Smooth muscle cell (in vitro differentiated cells): ENCODE measurements at regions not wholly inside any gene's neighbourhood (a gene's known extent, or its start where the extent isn't known, plus 50 kb on each side); places are given as distances from the start of the nearest gene placed in this dataset.

ENCODE experiments used
- DNase-seq: peaks from one replicate; lab custom pipeline; 2025; ENCODE audit not compliant: unreplicated experiment; lab: John Stamatoyannopoulos, UW
- H2AFZ ChIP-seq: fragments of 200-600 bp; sonication (generic); 2 replicates; pipeline ENCODE4 v1.6.0; 2016; ENCODE audit warnings: antibody characterized with exemption, low read depth, mild to moderate bottlenecking
- H3F3A ChIP-seq: fragments of 200-600 bp; sonication (generic); 2 replicates; pipeline ENCODE4 v1.6.0; 2017; ENCODE audit warnings: antibody characterized with exemption, low read depth
- H3K27ac ChIP-seq: fragments of 200-600 bp; sonication (generic); 2 replicates; pipeline ENCODE4 v1.5.1; 2016; ENCODE audit warnings: low read depth, mild to moderate bottlenecking
- H3K27me3 ChIP-seq: fragments of 200-600 bp; sonication (generic); 2 replicates; pipeline ENCODE4 v1.6.1; 2016; ENCODE audit warnings: low read depth, mild to moderate bottlenecking
- H3K36me3 ChIP-seq: fragments of 200-600 bp; sonication (generic); 2 replicates; pipeline ENCODE4 v1.5.1; 2016; ENCODE audit warnings: low read depth
- H3K4me1 ChIP-seq: fragments of 200-600 bp; sonication (generic); 2 replicates; pipeline ENCODE4 v1.5.1; 2016; ENCODE audit warnings: low read depth
- H3K4me2 ChIP-seq: fragments of 200-600 bp; sonication (generic); 2 replicates; pipeline ENCODE4 v1.6.0; 2016; ENCODE audit warnings: mild to moderate bottlenecking
- H3K4me3 ChIP-seq: fragments of 200-600 bp; sonication (generic); 2 replicates; pipeline ENCODE4 v1.5.1; 2016; ENCODE audit warnings: mild to moderate bottlenecking
- H3K79me2 ChIP-seq: fragments of 200-600 bp; sonication (generic); 2 replicates; pipeline ENCODE4 v1.6.0; 2016; ENCODE audit warnings: low read depth, mild to moderate bottlenecking
- H3K9ac ChIP-seq: fragments of 200-600 bp; sonication (generic); 2 replicates; pipeline ENCODE4 v1.6.0; 2016; ENCODE audit warnings: low read depth
- H3K9me3 ChIP-seq: fragments of 200-600 bp; sonication (generic); replicated peaks from 2 replicates; pipeline ENCODE4 v1.5.1; 2016; ENCODE audit warnings: low read depth
- H4K20me1 ChIP-seq: fragments of 200-600 bp; sonication (generic); 2 replicates; pipeline ENCODE4 v1.6.0; 2016; ENCODE audit warnings: low read depth
- CTCF ChIP-seq: fragments of 200-600 bp; sonication (generic); IDR thresholded peaks from 2 replicates; pipeline ENCODE4 v1.5.1; 2017; ENCODE audit warnings: borderline replicate concordance, mild to moderate bottlenecking, antibody characterized with exemption; ENCODE audit not compliant: insufficient read depth, poor library complexity, severe bottlenecking
- WGBS: methylation state at CpG from one replicate; pipeline ENCODE4 v1.1.7; 2016; ENCODE audit warnings: low lambda C conversion rate; 5-methylcytosine and 5-hydroxymethylcytosine counted together

GRCh38 chr7:54933643-54934042 lies 85.2 kb upstream of the EGFR start:
- Histone ChIP-seq H3K79me2 (no peaks in the 10 kb centered on the region), H3K36me3 (no peaks in the 10 kb centered on the region), H3K9me3 (no peaks in the 10 kb centered on the region), H3K4me1 (no peaks in the 10 kb centered on the region), H3F3A (peaks cover 16% of the 10 kb centered on the region), H3K9ac (no peak overlapping the region), H2AFZ (peak overlapping the region; percentile 83), H3K27ac (no peak overlapping the region), H3K4me2 (peak overlapping the region; percentile 76), H3K27me3 (no peaks in the 10 kb centered on the region), H3K4me3 (peak overlapping the region; percentile 48), H4K20me1 (no peaks in the 10 kb centered on the region)
- 52% methylated on average over 4 of the region's 4 CpGs for WGBS
- no peak for DNase-seq
- no peak for TF ChIP-seq CTCF

- H3K4me1 ChIP-seq: no peaks in the 10 kb centered on the region
- H3K9me3 ChIP-seq: no peaks in the 10 kb centered on the region
- H3K4me2 ChIP-seq: no peak overlapping the region
- no peaks in the 10 kb centered on the region for H3K79me2 ChIP-seq
- no peaks in the 10 kb centered on the region for H3K36me3 ChIP-seq
- H3K27me3 ChIP-seq: no peaks in the 10 kb centered on the region
- DNase-seq: no peak
- no peaks in the 10 kb centered on the region for H4K20me1 ChIP-seq
- H3F3A ChIP-seq: no peaks in the 10 kb centered on the region
- no peak overlapping the region for H3K27ac ChIP-seq
- WGBS: 84% methylated on average over 3 of the region's 3 CpGs
- H3K9ac ChIP-seq: no peak overlapping the region
- H2AFZ ChIP-seq: no peak overlapping the region
- no peak overlapping the region for H3K4me3 ChIP-seq
- no peak for TF ChIP-seq CTCF
Observed at GRCh38 chr7:54940748-54941147, 78.1 kb upstream of the EGFR start.

GRCh38 chr7:54944179-54944578 lies 74.6 kb upstream of the EGFR start:
- H3K4me1 ChIP-seq: no peaks in the 10 kb centered on the region
- no peak overlapping the region for H3K27ac ChIP-seq
- no peaks in the 10 kb centered on the region for H3F3A ChIP-seq
- no peak overlapping the region for H3K4me3 ChIP-seq
- no peak overlapping the region for H3K4me2 ChIP-seq
- no peak overlapping the region for H2AFZ ChIP-seq
- no peaks in the 10 kb centered on the region for H3K36me3 ChIP-seq
- no peaks in the 10 kb centered on the region for H3K79me2 ChIP-seq
- no peak for DNase-seq
- no peak for TF ChIP-seq CTCF
- H4K20me1 ChIP-seq: no peaks in the 10 kb centered on the region
- H3K27me3 ChIP-seq: no peaks in the 10 kb centered on the region
- no peaks in the 10 kb centered on the region for H3K9me3 ChIP-seq
- WGBS: 77% methylated on average over 3 of the region's 3 CpGs
- no peak overlapping the region for H3K9ac ChIP-seq

GRCh38 chr7:54946271-54946670 lies 72.5 kb upstream of the EGFR start:
- Histone ChIP-seq H3F3A (no peaks in the 10 kb centered on the region), H3K79me2 (no peaks in the 10 kb centered on the region), H3K9me3 (no peaks in the 10 kb centered on the region), H2AFZ (no peak overlapping the region), H3K4me1 (no peaks in the 10 kb centered on the region), H3K27ac (peak overlapping the region; percentile 49), H3K36me3 (no peaks in the 10 kb centered on the region), H4K20me1 (no peaks in the 10 kb centered on the region), H3K27me3 (no peaks in the 10 kb centered on the region), H3K4me2 (no peak overlapping the region), H3K9ac (no peak overlapping the region), H3K4me3 (no peak overlapping the region)
- TF ChIP-seq CTCF: no peak
- DNase-seq: no peak
- 79% methylated on average over 2 of the region's 2 CpGs for WGBS
